GM19351 (cell line): ENCODE measurements at regions not wholly inside any gene's neighbourhood (a gene's known extent, or its start where the extent isn't known, plus 50 kb on each side); places are given as distances from the start of the nearest gene placed in this dataset.

Experiments
- ATAC-seq: cut with Tn5 transposase; IDR thresholded peaks from one replicate; pipeline ENCODE4 v1.9.1; 2021; ENCODE audit warnings: mild to moderate bottlenecking, moderate library complexity; ENCODE audit not compliant: unreplicated experiment

DNA sequence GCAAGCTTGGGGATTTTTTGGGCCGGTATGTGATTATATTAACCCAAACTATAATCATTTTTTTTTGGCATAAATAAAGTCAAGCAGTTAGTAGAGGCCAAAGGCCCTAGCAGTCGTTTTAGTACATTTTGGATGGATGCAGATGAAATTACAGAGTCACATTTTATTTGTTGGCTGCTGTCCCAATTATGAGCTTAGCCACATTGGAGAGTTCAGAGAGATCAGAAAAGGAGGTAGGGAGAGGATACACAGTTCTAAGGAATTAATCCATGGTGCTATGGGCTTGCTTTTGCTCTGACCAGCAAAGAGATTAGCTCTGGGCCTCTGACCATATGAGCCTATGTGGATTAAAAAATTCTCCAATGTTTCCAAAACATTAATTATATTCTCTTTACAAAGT lies 395.1 kb downstream of the RAPGEF2 start:
- ATAC-seq, result no peak

DNA sequence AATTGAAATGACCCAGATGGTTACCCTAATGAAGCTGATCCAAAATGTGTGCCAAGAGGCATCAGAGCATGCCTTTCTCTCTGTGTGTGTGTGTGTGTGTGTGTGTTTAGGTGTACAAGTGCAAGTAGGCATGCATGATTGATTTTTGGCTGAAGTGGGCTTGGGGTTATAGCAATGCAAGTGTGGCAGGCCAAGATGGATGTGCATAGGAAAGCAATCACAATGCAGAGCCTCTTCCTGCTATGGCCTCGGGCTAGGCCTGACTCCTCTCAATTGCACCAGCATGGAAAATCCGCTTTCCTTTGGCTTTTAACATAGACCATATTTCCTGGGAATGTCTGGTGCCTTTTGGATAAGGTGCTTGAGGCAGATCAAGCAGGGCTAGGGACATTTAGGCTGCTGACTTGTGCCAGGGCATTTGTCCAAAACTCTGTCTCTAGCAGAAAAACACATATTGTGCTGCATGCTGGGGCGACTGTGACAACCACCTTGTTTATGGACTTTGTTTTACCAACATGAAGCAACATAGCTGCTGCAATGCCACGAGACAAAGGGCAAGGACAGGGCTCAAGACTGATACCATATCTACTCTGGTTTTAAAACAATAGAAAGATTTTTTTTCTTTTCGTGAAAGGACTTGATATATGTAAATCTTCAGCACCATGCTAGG lies 395.7 kb downstream of the RAPGEF2 start:
- ATAC-seq, result no peak

- no peak for ATAC-seq
Observed at GRCh38 chr4:159500861-159501260, 398.0 kb downstream of the RAPGEF2 start.

DNA sequence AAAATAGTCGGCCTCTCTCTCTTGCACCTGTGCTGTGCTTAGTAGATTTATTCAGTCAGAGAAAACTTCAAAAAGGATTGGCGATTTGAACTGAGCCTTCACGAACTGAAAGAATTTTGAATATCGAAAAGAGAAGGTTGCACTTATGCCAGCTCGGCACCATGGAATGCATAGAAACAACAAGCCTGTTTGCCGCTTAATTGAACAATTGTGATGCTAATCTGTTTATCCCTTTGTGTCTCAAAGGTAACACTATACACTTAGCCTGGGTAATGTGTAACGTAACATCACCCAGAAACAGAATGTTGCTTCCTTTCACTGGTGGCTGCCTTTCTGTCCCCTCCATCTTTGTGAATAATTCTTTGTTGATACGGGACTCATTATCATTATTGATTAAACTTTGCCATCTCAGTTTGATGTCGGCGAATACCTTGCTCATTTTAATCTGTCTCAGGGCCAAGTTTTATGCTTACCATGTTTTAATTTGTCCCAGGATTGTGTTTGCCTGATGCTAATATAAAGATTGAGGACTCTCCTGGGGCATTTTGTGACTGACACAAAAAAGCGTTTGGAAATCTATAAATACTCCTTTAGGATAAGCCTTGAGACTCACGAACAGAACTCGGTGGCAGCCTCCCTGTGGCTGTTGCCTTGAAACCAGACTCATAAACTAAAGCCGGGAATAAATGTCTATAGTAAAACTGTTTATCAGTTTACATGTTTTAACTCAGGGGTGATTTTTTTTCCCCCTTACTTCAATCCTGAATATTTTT lies 400.5 kb downstream of the RAPGEF2 start:
- ATAC-seq, result no peak

DNA sequence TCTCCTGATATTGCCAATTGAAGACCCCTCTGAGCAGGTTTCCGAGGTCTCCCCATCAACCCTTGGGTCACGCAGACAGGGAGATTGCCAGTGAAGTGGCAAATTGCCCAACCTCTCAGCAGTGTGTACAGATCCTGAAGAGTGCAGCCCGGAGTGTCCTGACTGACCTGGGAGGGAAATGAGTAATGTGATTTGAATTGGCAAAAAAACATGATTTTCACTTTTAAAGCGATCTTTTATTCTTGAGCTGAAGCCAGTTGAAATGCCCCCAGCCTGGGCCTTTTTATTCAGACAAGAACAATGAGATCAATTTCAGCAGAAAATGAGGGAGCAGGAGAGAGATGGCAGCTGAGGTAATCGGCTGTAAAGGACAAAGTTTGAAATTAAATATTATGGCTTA lies 401.8 kb downstream of the RAPGEF2 start:
- no peak for ATAC-seq

DNA sequence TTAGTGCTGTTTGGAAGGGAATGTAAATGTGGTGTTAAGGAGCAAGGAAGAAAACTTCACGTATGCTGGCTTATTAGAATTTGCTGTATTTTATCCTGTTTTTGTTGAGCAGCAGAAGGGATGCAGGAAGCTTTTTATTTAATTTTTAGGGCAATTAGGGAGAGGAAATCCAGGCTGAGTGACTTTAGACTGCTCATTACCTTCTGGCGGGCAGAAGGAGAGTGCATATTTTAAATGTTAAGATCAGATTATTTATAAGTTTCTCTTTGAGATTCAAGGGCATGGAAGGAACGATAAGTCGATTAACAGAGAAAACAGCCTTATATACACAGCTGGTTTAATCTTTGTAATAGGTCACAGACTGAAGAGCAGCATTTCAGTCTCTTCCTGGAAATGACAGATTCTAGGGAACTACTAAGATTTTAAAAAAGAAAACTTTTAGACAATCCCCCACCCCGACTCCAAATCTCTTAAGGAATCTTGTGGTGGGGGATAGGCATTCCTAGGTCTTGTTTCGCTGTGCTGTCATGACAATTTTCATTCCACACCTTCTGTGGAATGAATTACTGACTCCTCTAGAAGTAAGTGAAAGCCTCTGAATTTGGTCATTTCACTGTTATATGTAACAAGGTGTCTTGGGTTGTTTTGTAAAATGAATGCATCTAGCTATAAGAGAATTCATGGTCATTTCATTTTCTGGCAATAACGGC lies 402.5 kb downstream of the RAPGEF2 start:
- no peak for ATAC-seq

- ATAC-seq, result no peak
Observed at GRCh38 chr4:159506801-159507517, 404.1 kb downstream of the RAPGEF2 start.

GRCh38 chr4:159508917-159509500 lies 406.1 kb downstream of the RAPGEF2 start:
- no peak for ATAC-seq

- no peak for ATAC-seq
Observed at GRCh38 chr4:159512348-159512747, 409.5 kb downstream of the RAPGEF2 start.

- no peak for ATAC-seq
Observed at GRCh38 chr4:159515314-159516025, 412.6 kb downstream of the RAPGEF2 start.

GRCh38 chr4:159516556-159517140 lies 413.8 kb downstream of the RAPGEF2 start:
- ATAC-seq, result no peak

DNA sequence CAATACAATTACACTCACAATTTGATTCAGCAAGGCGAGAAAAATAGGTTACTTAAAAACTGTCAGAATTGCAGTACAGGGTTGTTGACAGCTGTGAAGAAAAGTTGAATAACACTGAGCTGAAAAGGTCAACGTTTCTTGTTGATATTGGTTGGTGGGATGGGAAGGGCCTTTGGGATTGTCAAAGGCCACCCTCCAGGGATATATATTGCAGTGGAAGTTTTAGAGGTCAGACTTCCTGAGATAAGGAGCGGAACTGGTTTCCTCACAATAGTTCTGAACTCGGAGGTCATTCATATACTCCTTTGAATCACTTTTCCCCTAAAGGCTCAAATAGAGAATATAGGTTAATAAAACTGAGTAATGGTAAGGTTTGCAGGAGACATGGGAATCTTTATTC lies 417.2 kb downstream of the RAPGEF2 start:
- ATAC-seq, result no peak

DNA sequence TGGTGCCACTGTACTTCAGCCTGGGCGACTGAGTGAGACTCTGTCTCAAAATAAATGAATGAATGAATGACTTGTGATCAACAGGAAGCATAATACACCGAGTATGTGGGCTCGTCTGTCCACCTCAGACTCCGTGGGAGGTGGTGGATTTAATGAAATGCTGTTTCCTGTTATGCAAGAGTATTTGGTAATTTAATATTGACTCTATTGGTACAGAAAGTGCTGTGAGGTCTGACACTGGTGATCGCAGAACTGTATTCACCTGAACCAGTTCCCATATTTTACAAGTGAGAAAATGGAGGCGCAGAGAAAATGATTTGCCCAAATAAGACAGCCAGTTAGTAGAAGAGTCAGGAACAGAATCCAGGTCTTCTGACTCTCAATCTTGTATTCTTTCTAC lies 423.3 kb downstream of the RAPGEF2 start:
- no peak for ATAC-seq

DNA sequence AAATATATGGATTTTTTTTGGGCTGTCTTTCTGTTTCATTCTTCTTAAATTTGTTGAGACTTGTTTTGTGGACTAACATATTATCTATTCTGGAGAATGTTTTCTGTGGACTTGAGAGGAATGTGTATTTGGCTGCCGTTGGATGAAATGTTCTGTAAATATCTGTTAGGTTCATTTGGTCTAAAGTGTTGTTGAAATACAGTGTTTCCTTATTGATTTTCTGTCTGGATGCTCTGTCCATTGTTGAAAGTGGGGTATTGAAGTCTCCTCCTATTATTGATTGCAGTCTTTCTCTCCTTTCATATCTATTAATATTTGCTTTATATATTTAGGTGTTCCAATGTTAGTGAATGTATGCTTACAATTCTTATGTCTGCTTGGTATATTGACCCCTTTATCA lies 431.8 kb downstream of the RAPGEF2 start:
- no peak for ATAC-seq

GRCh38 chr4:159538556-159538955 lies 435.7 kb downstream of the RAPGEF2 start:
- no peak for ATAC-seq

DNA sequence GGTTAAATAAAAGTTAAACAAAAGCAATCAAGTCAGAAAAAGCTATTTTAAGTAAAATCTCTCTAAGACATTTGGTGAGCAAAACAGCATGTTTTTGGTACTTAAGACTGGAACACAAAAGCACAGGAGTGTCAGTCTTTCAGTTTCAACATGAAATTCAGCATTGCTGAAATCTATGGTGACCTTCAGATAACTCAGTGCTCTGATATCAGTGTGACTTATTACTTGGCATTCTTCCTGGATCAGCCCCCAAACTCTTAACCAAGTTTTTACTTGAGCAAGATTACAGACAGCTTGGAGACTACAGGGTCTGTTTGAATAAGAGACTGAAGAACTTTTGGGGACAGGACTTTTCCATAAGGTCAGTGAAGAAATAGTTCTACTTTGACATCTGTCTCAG lies 437.2 kb downstream of the RAPGEF2 start:
- ATAC-seq, result no peak

DNA sequence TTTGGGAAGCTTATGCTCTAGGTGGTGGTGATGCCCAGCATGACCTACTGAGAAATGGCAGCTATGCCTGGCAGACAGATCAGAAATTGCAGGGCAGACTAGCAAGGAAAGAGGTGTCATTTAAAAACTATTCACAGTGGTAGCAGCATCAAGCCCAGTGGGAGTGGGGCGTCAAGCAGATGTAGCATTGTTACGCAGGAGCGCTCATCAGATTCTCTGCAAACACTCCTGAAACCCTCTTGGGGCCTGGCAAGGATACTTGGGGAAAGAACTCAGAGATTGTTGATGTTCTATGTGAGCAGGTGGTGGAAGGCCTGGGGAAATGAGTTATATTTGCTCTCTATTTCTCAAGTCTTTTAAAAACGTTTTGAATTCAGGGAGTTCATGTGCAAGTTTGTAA lies 437.6 kb downstream of the RAPGEF2 start:
- ATAC-seq, result no peak

- no peak for ATAC-seq
Observed at GRCh38 chr4:159541143-159541542, 438.3 kb downstream of the RAPGEF2 start.

GRCh38 chr4:159542296-159542695 lies 439.4 kb downstream of the RAPGEF2 start:
- ATAC-seq, result no peak

GRCh38 chr4:159543831-159544230 lies 441.0 kb downstream of the RAPGEF2 start:
- ATAC-seq, result no peak
